Liver (tissue), 3 donors: ENCODE measurements at regions not wholly inside any gene's neighbourhood (a gene's known extent, or its start where the extent isn't known, plus 50 kb on each side); places are given as distances from the start of the nearest gene placed in this dataset.

Experiments
- EGR1 ChIP-seq, 2 donors: IDR thresholded peaks; 2 replicates each; pipeline ENCODE4 v1.6.1; 2016 to 2018; ENCODE audit warnings: antibody characterized with exemption in 2 of 2, low read depth in 2 of 2
- GABPA ChIP-seq, 2 donors: IDR thresholded peaks in 1 of 2; conservative IDR thresholded peaks in 1 of 2; 2 replicates each; pipeline ENCODE4 v1.6.1; 2016; ENCODE audit warnings: antibody characterized with exemption in 2 of 2, mild to moderate bottlenecking in 1 of 2, moderate library complexity in 1 of 2
- JUND ChIP-seq, 2 donors: IDR thresholded peaks; 2 replicates each; pipeline ENCODE4 v1.6.1; 2016; ENCODE audit warnings: antibody characterized with exemption in 2 of 2
- NR2F2 ChIP-seq: IDR thresholded peaks from 2 replicates; pipeline ENCODE4 v1.6.1; 2016; ENCODE audit warnings: antibody characterized with exemption
- RAD21 ChIP-seq, 2 donors: IDR thresholded peaks; 2 replicates each; pipeline ENCODE4 v1.6.1; 2016; ENCODE audit warnings: antibody characterized with exemption in 2 of 2, mild to moderate bottlenecking in 2 of 2
- RXRA ChIP-seq, 2 donors: IDR thresholded peaks; 2 replicates each; pipeline ENCODE4 v1.6.1; 2017 to 2018; ENCODE audit warnings: antibody characterized with exemption in 2 of 2, mild to moderate bottlenecking in 1 of 2
- SP1 ChIP-seq: IDR thresholded peaks from 2 replicates; pipeline ENCODE4 v1.6.1; 2018; ENCODE audit warnings: antibody characterized with exemption, mild to moderate bottlenecking
- TAF1 ChIP-seq: conservative IDR thresholded peaks from 2 replicates; pipeline ENCODE4 v1.6.1; 2016; ENCODE audit warnings: antibody characterized with exemption, mild to moderate bottlenecking
- YY1 ChIP-seq: IDR thresholded peaks from 2 replicates; pipeline ENCODE4 v1.6.1; 2016; ENCODE audit warnings: antibody characterized with exemption, mild to moderate bottlenecking
- TF ChIP-seq, protein P1 (sequence below): fragments of 150-350 bp; IDR thresholded peaks from 2 replicates; pipeline ENCODE4 v1.5.1; 2017; ENCODE audit warnings: improper control_type of control experiment, low read depth, low read length; ENCODE audit not compliant: missing input control
- TF ChIP-seq, protein P2 (sequence below): IDR thresholded peaks from 2 replicates; pipeline ENCODE4 v1.6.1; 2016; ENCODE audit warnings: antibody characterized with exemption, mild to moderate bottlenecking
- TF ChIP-seq, protein P3 (sequence below): IDR thresholded peaks from 2 replicates; pipeline ENCODE4 v1.6.1; 2016; ENCODE audit warnings: antibody characterized with exemption
- TF ChIP-seq, protein P4 (sequence below): IDR thresholded peaks from 2 replicates; pipeline ENCODE4 v1.6.1; 2016; ENCODE audit warnings: antibody characterized with exemption
- donor health status: healthy.
- donor health status: healthy.

DNA sequence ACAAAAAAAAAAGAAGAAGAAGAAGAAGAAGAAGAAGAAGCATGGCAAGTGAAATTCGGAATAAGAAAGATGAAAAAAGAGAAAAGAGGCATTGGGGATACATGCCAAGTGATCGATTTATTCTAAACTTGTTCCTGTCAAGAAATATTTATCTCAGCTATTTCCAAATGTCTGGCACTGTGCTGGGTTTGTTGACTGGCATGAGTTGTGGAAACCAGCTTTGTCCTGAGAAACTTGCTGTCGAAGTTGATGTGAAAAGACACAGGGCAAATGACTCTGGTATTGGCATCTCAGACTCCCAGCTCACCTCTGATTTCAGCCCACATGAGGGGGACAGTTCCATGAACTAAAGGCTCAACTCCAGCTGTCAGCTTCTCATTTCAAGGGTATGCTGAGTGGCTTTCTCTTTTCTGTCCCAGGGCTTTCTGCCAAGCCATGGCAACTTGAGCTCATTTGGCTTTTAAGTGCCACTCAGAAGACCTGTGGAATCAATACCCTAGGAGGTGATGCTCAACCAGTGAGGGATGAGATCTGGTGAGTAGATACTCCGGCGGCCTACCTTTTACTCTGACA, 253.3 kb upstream of the JAG1 start:
- TF ChIP-seq, protein P1, sequence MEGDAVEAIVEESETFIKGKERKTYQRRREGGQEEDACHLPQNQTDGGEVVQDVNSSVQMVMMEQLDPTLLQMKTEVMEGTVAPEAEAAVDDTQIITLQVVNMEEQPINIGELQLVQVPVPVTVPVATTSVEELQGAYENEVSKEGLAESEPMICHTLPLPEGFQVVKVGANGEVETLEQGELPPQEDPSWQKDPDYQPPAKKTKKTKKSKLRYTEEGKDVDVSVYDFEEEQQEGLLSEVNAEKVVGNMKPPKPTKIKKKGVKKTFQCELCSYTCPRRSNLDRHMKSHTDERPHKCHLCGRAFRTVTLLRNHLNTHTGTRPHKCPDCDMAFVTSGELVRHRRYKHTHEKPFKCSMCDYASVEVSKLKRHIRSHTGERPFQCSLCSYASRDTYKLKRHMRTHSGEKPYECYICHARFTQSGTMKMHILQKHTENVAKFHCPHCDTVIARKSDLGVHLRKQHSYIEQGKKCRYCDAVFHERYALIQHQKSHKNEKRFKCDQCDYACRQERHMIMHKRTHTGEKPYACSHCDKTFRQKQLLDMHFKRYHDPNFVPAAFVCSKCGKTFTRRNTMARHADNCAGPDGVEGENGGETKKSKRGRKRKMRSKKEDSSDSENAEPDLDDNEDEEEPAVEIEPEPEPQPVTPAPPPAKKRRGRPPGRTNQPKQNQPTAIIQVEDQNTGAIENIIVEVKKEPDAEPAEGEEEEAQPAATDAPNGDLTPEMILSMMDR = no peak
- no peak for TF ChIP-seq TAF1
- TF ChIP-seq, protein P2, sequence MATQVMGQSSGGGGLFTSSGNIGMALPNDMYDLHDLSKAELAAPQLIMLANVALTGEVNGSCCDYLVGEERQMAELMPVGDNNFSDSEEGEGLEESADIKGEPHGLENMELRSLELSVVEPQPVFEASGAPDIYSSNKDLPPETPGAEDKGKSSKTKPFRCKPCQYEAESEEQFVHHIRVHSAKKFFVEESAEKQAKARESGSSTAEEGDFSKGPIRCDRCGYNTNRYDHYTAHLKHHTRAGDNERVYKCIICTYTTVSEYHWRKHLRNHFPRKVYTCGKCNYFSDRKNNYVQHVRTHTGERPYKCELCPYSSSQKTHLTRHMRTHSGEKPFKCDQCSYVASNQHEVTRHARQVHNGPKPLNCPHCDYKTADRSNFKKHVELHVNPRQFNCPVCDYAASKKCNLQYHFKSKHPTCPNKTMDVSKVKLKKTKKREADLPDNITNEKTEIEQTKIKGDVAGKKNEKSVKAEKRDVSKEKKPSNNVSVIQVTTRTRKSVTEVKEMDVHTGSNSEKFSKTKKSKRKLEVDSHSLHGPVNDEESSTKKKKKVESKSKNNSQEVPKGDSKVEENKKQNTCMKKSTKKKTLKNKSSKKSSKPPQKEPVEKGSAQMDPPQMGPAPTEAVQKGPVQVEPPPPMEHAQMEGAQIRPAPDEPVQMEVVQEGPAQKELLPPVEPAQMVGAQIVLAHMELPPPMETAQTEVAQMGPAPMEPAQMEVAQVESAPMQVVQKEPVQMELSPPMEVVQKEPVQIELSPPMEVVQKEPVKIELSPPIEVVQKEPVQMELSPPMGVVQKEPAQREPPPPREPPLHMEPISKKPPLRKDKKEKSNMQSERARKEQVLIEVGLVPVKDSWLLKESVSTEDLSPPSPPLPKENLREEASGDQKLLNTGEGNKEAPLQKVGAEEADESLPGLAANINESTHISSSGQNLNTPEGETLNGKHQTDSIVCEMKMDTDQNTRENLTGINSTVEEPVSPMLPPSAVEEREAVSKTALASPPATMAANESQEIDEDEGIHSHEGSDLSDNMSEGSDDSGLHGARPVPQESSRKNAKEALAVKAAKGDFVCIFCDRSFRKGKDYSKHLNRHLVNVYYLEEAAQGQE = no peak
- no peak for TF ChIP-seq RXRA (IDR thresholded peaks at IDR 0.05)
- no peak for TF ChIP-seq RAD21 (IDR thresholded peaks at IDR 0.05)
- TF ChIP-seq GABPA (IDR thresholded peaks at IDR 0.05 in 1 of 2, conservative IDR thresholded peaks at IDR 0.05 in 1 of 2) = no peak
- TF ChIP-seq YY1 = no peak
- TF ChIP-seq, protein P3, sequence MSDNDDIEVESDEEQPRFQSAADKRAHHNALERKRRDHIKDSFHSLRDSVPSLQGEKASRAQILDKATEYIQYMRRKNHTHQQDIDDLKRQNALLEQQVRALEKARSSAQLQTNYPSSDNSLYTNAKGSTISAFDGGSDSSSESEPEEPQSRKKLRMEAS = no peak
- no peak for TF ChIP-seq JUND (IDR thresholded peaks at IDR 0.05)
- TF ChIP-seq EGR1 (IDR thresholded peaks at IDR 0.05; ENCODE audit: low read depth in 2 of 2) = no peak
- TF ChIP-seq, protein P4, sequence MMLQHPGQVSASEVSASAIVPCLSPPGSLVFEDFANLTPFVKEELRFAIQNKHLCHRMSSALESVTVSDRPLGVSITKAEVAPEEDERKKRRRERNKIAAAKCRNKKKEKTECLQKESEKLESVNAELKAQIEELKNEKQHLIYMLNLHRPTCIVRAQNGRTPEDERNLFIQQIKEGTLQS = no peak
- no peak for TF ChIP-seq NR2F2
- no peak for TF ChIP-seq SP1
